GM12873 (cell line): ENCODE measurements at regions not wholly inside any gene's neighbourhood (a gene's known extent, or its start where the extent isn't known, plus 50 kb on each side); places are given as distances from the start of the nearest gene placed in this dataset.

Experiments used
- CTCF ChIP-seq: IDR thresholded peaks from 2 replicates; pipeline ENCODE4 v1.5.1; 2012; ENCODE audit warnings: low read depth, mild to moderate bottlenecking, moderate library complexity, low read length, control low read depth; ENCODE audit not compliant: insufficient read depth; ENCODE audit errors: missing control alignments

- TF ChIP-seq CTCF: no peak
Observed at GRCh38 chr14:85711620-85712019, 181.7 kb downstream of the FLRT2 start.
